CD1c-positive myeloid dendritic cell (primary cell): ENCODE measurements at regions not wholly inside any gene's neighbourhood (a gene's known extent, or its start where the extent isn't known, plus 50 kb on each side); places are given as distances from the start of the nearest gene placed in this dataset.
"Not testable (repeated sequence)": the region's sequence is repeated elsewhere in the genome, so short reads cannot be mapped to it uniquely, and the experiment has no call there.

Source experiments
- DNase-seq: peaks from one replicate; pipeline ENCODE4 v3.0.0-alpha.2; 2016; ENCODE audit errors: extremely low spot score

DNA sequence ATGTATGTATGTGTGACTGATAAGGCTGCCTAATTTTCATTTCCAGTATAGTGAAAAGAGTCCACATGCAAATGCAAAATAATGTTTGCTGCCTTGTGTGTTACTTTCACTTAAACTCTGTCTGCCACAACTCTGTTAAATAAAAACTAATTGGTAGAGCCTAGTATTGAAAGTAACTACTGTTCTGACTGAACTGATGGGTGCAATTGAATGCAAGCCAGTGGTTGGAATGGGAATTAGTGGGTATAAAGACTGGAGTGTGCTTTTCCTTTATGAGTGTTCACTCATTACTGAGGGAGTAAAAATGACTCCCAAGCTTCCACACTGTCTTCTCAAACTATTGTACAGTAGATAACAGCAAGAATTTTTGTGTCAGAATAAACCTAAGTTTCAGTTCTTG is 571.0 kb downstream of the TMTC2 start:
- no peak for DNase-seq

DNA sequence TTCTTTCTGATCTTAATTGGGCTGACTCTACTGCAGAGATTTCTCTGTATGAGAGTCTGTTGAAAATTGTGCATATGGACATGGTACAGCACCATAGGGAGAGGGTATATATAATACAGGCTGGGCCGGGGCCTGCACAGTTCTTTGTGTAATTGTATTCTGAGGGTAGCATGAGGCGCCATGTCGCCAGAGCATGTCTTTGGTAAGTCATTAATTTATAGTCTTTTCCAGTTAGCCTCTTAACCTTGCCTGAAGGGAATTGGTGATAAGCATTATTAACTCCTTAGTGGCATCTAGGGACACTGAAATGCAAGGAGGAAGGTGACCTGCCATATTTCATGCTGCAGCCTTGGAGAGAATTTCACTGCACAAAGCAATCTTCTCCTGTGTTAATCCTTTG is 569.9 kb downstream of the TMTC2 start:
- no peak for DNase-seq

DNA sequence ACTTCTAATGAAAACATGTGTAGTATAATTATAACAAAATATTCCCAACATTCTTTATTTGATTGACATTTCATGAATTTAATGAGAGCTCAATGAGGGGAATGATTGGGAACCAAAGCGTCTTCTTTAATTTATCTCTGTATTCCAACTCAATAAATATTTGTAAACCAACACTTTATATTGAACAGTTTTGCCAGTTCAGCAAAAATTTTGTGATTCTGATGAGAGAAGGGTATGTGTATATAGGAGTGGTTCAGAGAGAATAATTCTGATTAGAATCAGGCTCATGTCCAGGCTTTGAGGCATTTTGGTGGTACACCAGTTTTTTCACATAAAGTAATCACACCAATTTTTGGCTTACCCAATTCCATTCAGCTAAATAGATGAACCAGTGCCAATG is 564.2 kb downstream of the TMTC2 start:
- no peak for DNase-seq

DNA sequence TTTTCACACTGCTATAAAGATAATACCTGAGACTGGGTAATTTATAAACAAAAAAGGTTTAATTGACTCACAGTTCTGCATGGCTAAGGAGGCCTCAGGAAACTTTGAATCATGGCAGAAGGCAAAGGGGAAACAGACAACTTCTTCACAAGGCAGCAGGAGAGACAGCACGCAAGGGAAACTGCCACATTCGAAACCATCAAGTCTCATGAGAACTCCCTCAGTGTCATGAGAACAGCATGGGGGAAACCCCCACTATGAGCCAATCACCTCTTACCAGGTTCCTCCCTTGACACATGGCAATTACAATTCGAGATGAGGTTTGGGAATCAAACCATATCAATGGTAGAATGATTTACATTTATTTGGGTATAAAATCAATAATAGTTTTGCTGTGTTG is 558.5 kb downstream of the TMTC2 start:
- DNase-seq, result no peak

DNA sequence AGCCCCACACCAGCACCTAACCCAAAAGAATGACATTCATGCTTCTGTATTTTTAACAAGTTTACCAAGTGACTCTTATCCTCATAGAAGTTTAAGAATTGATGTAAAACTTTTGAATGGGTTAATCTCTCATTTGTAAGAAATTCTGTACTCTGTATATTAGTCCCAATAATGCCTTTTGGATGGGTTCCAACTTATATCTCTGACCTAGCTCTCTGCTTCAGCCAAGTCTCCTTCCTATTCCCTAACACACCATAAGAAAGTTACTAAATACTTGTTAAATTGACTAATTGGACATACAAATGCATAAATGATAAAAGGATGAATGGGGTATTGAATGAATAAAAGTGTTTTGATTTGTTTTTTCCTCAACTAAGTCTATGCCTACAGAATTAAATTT is 557.3 kb downstream of the TMTC2 start:
- no peak for DNase-seq

DNA sequence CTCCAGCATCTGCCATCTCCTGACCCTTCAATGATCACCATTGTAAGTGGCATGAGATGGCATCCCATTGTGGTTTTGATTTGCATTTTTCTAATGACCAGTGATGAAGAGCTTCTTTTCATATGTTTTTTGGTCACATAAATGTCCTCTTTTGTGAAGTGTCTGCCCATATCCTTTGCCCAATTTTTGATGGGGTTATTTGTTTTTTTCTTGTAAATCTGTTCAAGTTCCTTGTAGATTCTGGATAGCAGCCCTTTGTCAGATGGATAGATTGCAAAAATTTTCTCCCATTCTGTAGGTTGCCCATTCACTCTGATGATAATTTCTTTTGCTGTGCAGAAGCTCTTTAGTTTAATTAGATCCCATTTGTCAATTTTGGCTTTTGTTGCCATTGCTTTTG is 547.3 kb downstream of the TMTC2 start:
- DNase-seq, result not testable (repeated sequence)

DNA sequence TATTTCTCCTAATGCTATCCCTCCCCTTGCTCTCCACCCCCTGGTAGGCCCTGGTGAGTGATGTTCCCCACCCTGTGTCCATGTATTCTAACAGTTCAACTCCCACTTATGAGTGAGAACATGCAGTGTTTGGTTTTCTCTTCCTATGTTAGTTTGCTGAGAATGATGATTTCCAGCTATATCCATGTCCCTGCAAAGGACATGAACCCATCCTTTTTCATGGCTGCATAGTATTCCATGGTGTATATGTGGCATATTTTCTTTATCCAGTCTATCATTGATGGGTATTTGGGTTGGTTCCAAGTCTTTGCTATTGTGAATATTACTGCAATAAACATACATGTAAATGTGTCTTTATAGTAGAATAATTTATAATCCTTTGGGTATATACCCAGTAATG is 540.3 kb downstream of the TMTC2 start:
- DNase-seq, result not testable (repeated sequence)

DNA sequence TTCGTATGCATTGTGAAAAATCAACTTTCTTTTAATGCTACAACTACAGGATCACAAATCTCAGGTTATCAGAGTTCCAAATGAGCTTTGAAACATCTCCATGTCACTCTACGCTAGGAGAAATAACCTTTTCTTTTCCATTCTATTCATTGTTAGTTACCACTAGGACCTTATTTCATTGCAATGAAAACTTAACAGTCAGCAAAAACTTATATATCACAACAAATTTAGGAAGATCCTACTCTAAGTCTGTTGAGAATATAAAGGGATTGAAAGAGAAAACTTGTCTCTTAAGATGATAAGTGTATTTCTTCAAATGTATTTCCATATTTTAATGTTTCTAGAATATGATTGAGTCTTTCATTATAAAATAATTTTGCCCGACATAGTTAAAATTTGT is 539.1 kb downstream of the TMTC2 start:
- DNase-seq, result no peak

DNA sequence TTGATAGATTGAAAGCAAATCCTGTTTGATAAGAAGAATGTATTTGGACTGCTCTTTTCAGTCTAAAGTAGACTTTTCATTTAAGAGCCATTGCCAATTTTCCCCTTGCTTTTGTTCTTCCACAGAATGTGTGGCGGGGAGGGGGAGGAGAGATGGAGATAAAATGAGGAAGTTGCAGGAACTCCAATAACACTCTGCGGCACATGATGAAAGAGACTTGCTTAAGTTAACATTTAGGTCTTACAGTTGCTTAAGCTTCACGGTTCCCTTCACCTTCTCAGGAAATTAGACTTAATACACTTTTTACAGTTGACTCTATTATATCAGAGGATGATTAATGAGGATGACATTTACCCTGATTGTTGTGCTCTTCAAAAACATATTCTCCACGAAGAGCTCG is 537.3 kb downstream of the TMTC2 start:
- peak; percentile 30 for DNase-seq

DNA sequence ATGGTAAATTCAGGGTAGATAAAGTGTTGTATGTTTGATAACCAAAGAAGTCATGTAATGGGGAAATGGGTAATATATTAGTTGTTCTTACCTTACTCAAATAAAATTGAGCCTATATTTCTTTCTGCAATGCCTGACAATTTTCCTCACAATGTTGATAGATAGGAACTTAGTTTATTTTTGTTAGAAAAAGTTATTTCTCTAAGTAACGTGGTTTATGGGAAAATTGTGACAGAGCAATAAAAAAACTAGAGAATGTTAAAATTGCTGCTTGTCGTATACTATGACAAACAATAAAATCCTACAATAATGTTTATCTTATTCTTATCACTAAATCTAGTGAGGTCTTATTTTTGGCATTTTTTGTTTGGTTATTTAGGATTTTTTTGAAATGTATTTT is 534.1 kb downstream of the TMTC2 start:
- no peak for DNase-seq

DNA sequence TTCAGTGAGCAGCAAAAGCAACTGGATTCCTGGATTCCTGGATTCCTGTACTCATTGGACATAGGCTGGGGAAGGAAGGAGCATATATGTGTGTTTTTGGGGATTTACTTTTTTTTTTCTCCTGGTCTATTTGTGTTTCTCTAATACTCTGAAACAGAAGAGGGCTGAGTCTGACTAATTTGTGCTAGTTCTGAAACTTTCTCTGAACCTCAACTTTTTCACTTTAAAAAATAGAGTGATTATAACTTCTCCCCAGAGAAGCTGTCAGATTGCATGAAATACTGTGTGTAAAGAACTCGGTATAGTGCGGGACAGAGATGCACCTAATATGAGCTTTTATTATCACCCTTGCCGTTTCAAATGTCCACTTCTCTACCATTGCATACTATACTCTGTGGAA is 529.5 kb downstream of the TMTC2 start:
- no peak for DNase-seq

DNA sequence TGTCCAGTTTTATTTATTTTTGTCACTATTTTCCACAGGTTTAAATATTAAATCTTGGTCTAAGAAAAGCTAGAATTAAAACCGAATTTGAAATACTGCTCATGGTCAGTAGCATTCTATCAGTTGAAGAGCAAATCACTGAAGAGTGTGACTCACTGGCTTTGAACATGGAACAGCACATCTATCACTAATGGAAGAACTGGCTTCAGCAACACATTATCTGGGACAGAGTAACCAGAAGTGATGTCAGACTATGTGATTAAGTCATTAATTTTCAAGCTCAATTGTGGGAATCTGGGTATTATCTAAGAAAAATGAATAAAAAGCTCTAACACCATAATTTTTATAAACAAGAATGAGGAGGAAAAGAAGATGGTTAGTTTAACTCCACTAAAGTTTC is 527.5 kb downstream of the TMTC2 start:
- DNase-seq, result no peak

DNA sequence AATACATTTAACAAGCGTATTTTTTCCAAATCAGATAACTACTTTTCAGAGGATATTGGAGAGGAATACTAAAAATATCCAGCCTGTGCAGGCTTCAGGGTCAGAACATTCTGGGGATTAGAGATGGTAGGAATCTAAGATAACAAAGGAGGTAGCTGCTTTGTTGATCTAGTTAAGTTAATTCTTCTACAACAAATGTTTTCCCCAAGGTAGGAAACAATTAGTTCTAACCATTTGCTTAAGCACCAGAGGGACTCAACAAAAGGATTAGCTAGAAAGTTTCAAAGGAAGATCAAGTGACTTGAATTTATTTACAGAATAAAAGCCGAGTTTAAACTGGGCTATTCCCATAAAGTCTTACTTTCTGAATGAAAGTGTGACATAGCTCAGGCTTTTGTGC is 524.2 kb downstream of the TMTC2 start:
- no peak for DNase-seq

DNA sequence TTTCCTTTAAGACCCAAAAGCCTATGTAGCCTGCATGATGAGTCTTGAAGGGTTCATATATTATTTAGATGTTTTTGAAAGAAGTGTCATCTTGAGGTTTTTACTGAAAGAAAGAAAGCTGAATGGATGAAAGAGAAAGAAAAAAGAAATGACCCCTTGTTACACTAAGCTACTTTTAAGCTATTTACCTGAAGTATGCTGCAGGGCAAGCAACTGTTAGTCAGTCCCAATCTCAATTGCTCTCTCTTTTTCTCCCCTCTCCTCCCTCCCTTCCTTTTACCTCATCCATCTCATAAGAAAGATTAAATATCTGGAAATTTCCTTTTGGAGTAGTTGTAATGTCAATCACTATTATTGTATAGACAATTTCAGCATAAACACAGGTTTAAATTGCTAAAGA is 512.4 kb downstream of the TMTC2 start:
- no peak for DNase-seq

DNA sequence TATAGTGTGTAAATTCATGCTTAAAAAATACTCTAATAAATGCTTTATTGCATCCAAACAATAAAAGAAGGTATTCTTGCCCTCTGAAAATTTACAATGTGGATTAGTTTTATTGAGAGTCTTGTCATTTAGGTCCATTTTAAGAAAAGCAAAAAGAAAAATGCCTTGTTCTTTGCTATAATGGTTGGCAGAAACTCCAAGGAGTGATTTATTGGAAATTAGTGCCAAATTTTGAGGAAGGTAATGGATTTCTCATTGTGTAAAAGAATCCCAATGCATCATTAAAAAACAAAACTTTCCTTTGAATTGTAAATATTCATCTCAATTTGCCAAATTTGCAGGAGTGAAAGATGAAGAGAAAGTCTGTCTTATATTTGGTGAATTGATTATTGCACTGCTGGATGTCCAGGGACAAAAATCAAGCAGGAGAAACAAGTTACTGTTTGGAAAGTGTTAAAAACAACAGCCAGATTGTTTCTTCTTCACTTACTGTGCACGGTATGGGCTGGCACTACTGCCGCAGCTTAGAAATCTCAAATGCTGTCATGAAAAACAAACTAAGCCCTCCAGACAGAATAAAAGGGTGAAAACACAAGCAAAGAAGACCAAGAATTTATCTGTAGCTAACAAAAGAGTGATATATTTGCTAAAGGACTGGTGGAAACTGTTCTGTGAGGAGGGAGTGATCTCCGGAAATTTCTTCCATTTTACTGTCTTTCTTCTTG is 511.7 kb downstream of the TMTC2 start:
- DNase-seq, result no peak

DNA sequence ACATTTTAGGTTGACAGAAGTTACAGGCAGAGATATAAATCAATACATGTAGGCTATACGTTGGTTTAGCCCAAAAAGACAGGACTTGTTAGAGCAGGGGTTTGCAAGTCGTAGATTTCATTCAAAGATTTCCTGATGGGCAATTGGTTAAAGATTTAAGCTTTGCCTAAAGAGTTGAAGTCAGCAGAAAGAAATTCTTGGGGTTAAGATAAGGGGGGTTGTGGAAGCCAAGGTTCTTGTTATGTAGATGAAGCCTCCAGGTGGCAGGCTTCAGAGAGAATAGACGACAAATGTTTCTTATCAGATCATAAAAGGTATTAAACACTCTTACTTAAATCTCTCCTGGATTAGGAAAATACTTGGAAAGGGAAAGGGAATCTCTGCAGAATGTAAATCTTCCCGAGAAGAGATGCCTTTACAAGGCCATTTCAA is 510.8 kb downstream of the TMTC2 start:
- DNase-seq, result no peak

DNA sequence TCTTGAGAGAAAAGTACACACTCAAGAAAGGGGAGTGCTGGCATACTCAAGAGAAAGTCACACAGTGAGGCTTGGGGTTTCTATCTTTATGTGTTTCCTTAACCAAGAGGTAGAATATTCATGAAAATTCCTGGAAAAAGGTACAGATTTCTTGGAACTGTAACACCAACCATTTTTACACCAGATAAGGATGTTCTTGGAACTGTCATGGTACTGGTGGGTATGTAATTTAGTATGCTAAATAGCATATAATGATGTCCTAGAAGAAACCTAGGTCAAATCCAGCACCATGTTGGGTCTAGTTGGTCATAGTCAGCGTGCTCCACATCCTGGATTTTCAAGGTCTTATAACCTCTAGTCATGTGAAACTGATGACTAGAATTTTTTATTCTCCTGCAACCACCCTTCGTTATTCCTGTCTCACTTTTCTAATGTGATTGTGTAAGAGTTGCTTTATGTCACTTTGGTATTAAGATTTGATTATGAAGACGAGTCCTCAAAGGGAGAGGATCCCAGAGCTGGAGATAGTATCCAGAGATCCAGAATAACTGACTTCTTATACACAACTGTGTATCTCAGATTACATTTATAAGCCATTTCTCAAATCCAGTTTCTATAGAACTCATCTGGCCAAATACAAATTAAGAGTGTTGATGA is 510.1 kb downstream of the TMTC2 start:
- no peak for DNase-seq

DNA sequence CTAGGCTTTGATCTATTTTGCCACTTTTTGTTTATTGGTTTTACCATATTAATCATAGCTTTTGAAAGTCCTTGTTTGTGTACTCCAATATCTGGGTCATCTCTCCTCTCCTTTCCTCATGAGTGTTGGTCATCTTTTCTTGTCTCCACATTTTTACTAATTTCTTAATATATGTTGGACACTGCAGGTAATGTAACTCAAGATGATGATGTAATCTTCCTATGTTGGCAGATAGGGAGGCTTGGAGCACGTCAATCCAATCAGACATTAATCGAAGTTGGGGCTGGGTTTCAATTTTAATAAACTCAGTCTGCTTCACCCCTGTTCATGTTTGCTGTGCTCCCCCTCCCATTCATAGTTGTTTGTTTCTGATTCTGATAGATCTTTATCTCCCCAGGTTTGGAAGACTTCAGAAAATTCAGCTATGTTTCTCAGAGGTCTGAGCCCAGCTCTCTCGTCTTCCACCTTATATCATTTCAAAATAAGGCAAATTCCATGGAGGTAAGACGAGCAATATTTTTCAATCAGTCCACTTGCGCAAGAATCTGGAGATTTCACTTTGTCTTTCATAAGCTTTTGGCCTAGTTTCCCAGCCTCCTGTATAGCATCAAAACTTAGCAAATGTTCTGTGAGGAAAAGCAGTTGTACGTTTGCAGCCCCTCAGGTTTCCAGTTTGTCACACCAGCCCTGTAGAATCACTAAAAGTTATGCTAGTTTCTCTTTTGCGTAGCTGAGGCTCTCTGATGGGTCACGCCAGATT is 504.1 kb downstream of the TMTC2 start:
- no peak for DNase-seq

DNA sequence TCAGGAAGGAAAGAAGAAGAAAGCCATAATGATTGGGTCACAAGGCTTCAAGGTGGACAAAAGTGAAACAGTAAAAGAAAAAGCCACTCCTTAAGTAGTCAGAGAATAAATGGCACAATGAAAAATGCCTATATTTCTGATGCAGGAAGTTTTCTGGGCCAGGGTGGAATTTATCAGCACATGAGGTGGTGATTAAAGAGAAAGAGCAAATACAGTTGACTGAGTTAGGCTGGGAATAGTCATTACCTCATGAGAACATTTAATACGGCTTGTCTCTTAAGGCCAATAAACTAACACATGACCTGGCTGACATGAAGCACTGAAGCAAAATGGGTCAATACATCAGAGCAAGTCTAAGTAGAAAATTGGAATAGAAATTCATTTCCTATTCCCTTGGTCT is 499.7 kb downstream of the TMTC2 start:
- DNase-seq, result no peak

DNA sequence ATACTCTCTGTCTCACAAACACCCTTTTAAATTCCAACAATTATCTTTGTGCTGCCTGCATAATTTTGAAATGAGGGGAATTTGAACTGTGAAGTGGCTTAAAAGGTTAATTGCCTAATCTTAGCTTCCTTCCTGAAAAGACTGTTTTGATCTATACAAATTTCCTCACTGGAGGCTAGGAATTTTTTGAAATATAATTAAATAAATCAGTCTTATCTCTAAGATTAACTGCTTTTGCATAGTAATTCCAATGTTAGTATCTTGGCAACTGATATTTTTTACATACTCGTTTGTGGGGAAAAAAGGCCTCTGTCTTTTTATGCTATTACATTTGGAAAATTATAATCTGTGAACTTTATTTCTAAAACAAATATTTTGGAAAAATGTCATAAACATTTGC is 498.5 kb downstream of the TMTC2 start:
- no peak for DNase-seq
